OCI-LY3 (cell line): ENCODE measurements at regions not wholly inside any gene's neighbourhood (a gene's known extent, or its start where the extent isn't known, plus 50 kb on each side); places are given as distances from the start of the nearest gene placed in this dataset.

Experiments used
- CTCF ChIP-seq: fragments of 200-600, 300-600 bp; sonication (generic); IDR thresholded peaks from 2 replicates; pipeline ENCODE4 v1.5.1; 2014; ENCODE audit warnings: antibody characterized with exemption, low read length, low read depth
- EZH2phosphoT487 ChIP-seq: fragments of 200-600 bp; shearing (Covaris generic); IDR thresholded peaks from 2 replicates; pipeline ENCODE4 v1.6.1; 2018; ENCODE audit warnings: antibody characterized with exemption, mixed run types, low read depth

GRCh38 chr1:8169364-8170058, 143.4 kb upstream of the ERRFI1 start:
- TF ChIP-seq CTCF (no peak), EZH2phosphoT487 (no peak)
